Neural progenitor cell (in vitro differentiated cells): ENCODE measurements at regions not wholly inside any gene's neighbourhood (a gene's known extent, or its start where the extent isn't known, plus 50 kb on each side); places are given as distances from the start of the nearest gene placed in this dataset.

ENCODE experiments used
- DNase-seq: peaks from one replicate; pipeline ENCODE4 v3.0.0-alpha.2; 2016; ENCODE audit warnings: low spot score
- H2AFZ ChIP-seq: fragments of 200-600 bp; sonication (generic); replicated peaks from 2 replicates; pipeline ENCODE4 v1.6.1; 2016; ENCODE audit warnings: antibody characterized with exemption
- H3F3A ChIP-seq: fragments of 200-600 bp; sonication (generic); 2 replicates; pipeline ENCODE4 v1.6.1; 2016; ENCODE audit warnings: antibody characterized with exemption, low read depth
- H3K27ac ChIP-seq: fragments of 200-600 bp; sonication (generic); 2 replicates; pipeline ENCODE4 v1.5.1; 2016; ENCODE audit warnings: mild to moderate bottlenecking
- H3K27me3 ChIP-seq: fragments of 200-600 bp; sonication (generic); 2 replicates; pipeline ENCODE4 v1.6.1; 2016; ENCODE audit warnings: mild to moderate bottlenecking, moderate library complexity
- H3K36me3 ChIP-seq: fragments of 200-600 bp; sonication (generic); 2 replicates; pipeline ENCODE4 v1.5.1; 2016
- H3K4me1 ChIP-seq: fragments of 200-600 bp; sonication (generic); 2 replicates; pipeline ENCODE4 v1.6.1; 2016; ENCODE audit warnings: mixed run types
- H3K4me2 ChIP-seq: fragments of 200-600 bp; sonication (generic); 2 replicates; pipeline ENCODE4 v1.6.1; 2016
- H3K4me3 ChIP-seq: fragments of 200-600 bp; sonication (generic); 2 replicates; pipeline ENCODE4 v1.5.1; 2016
- H3K79me2 ChIP-seq: fragments of 200-600 bp; sonication (generic); 2 replicates; pipeline ENCODE4 v1.6.1; 2016; ENCODE audit warnings: low read depth
- H3K9ac ChIP-seq: fragments of 200-600 bp; sonication (generic); 2 replicates; pipeline ENCODE4 v1.6.1; 2016
- H3K9me3 ChIP-seq: fragments of 200-600 bp; sonication (generic); 2 replicates; pipeline ENCODE4 v1.5.1; 2016; ENCODE audit warnings: low read depth
- H4K20me1 ChIP-seq: fragments of 200-600 bp; sonication (generic); 2 replicates; pipeline ENCODE4 v1.6.1; 2016; ENCODE audit warnings: low read depth
- H3K27ac Mint-ChIP-seq: 3 replicates; pipeline ENCODE4 v1.8.0; 2021; ENCODE audit warnings: mixed read lengths
- H3K27me3 Mint-ChIP-seq: 2 replicates; pipeline ENCODE4 v1.8.0; 2022; ENCODE audit warnings: low read depth, mild to moderate bottlenecking, inconsistent platforms, moderate library complexity, mixed read lengths; ENCODE audit not compliant: insufficient read depth
- H3K36me3 Mint-ChIP-seq: 3 replicates; pipeline ENCODE4 v1.8.0; 2021; ENCODE audit warnings: mixed read lengths
- H3K4me1 Mint-ChIP-seq: 3 replicates; pipeline ENCODE4 v1.8.0; 2021; ENCODE audit warnings: mixed read lengths
- H3K4me3 Mint-ChIP-seq: 3 replicates; pipeline ENCODE4 v1.8.0; 2021; ENCODE audit warnings: mild to moderate bottlenecking, moderate library complexity, mixed read lengths
- H3K9me3 Mint-ChIP-seq: 3 replicates; pipeline ENCODE4 v1.8.0; 2020; ENCODE audit warnings: mixed read lengths
- CTCF ChIP-seq: fragments of 200-600 bp; sonication (generic); IDR thresholded peaks from 2 replicates; pipeline ENCODE4 v1.5.1; 2017; ENCODE audit warnings: antibody characterized with exemption, mild to moderate bottlenecking
- EZH2 ChIP-seq: fragments of 200-600 bp; sonication (generic); IDR thresholded peaks from 2 replicates; pipeline ENCODE4 v1.6.1; 2017; ENCODE audit warnings: antibody characterized with exemption, mild to moderate bottlenecking, moderate library complexity
- EZH2phosphoT487 ChIP-seq: fragments of 200-600 bp; sonication (generic); IDR thresholded peaks from 2 replicates; pipeline ENCODE4 v1.6.1; 2017; ENCODE audit warnings: antibody characterized with exemption

- Histone ChIP-seq H3K9ac (no peak overlapping the region), H3K9me3 (no peaks in the 10 kb centered on the region), H3K79me2 (no peaks in the 10 kb centered on the region), H2AFZ (no peak overlapping the region), H3K4me2 (no peak overlapping the region), H3K36me3 (no peaks in the 10 kb centered on the region), H3K4me3 (no peak overlapping the region), H3K4me1 (no peaks in the 10 kb centered on the region), H3F3A (no peaks in the 10 kb centered on the region), H3K27me3 (no peaks in the 10 kb centered on the region), H4K20me1 (no peaks in the 10 kb centered on the region), H3K27ac (no peak overlapping the region)
- TF ChIP-seq EZH2, result no peak
- no peaks in the 10 kb centered on the region for H3K9me3 Mint-ChIP-seq
- no peak for DNase-seq
- no peaks in the 10 kb centered on the region for H3K4me1 Mint-ChIP-seq
- H3K36me3 Mint-ChIP-seq, result no peaks in the 10 kb centered on the region
- no peaks in the 10 kb centered on the region for H3K27me3 Mint-ChIP-seq
- H3K27ac Mint-ChIP-seq, result no peak overlapping the region
- no peak overlapping the region for H3K4me3 Mint-ChIP-seq
Observed at GRCh38 chr14:82778601-82779000, 1244.9 kb upstream of the SEL1L start.

GRCh38 chr14:82779301-82779700, 1245.6 kb upstream of the SEL1L start:
- no peak overlapping the region for H3K4me3 Mint-ChIP-seq

GRCh38 chr14:82785756-82786482, 1252.3 kb upstream of the SEL1L start:
- H3K4me1 ChIP-seq, result no peaks in the 10 kb centered on the region
- H3F3A ChIP-seq, result no peaks in the 10 kb centered on the region
- H3K79me2 ChIP-seq, result no peaks in the 10 kb centered on the region
- H3K4me2 ChIP-seq, result no peak overlapping the region
- TF ChIP-seq EZH2phosphoT487 (no peak), CTCF (no peak), EZH2 (no peak)
- no peaks in the 10 kb centered on the region for H3K36me3 ChIP-seq
- H3K4me3 ChIP-seq, result no peak overlapping the region
- H3K9me3 Mint-ChIP-seq, result peaks cover 4% of the 10 kb centered on the region
- no peak overlapping the region for H3K9ac ChIP-seq
- H2AFZ ChIP-seq, result no peak overlapping the region
- no peak overlapping the region for H3K27ac ChIP-seq
- no peaks in the 10 kb centered on the region for H3K27me3 ChIP-seq
- H3K9me3 ChIP-seq, result no peaks in the 10 kb centered on the region
- no peaks in the 10 kb centered on the region for H4K20me1 ChIP-seq
- peaks cover 2% of the 10 kb centered on the region for H3K27me3 Mint-ChIP-seq
- H3K4me3 Mint-ChIP-seq, result no peak overlapping the region
- no peak overlapping the region for H3K27ac Mint-ChIP-seq
- H3K4me1 Mint-ChIP-seq, result no peaks in the 10 kb centered on the region
- no peaks in the 10 kb centered on the region for H3K36me3 Mint-ChIP-seq
- DNase-seq, result no peak

More at GRCh38 chr14:82779301-82779700, 1245.6 kb upstream of the SEL1L start:
- Histone ChIP-seq H3K9me3 (no peaks in the 10 kb centered on the region), H3K27me3 (no peaks in the 10 kb centered on the region), H3K4me1 (no peaks in the 10 kb centered on the region), H3K9ac (no peak overlapping the region), H2AFZ (no peak overlapping the region), H3K4me3 (no peak overlapping the region), H3F3A (no peaks in the 10 kb centered on the region), H3K4me2 (no peak overlapping the region), H4K20me1 (no peaks in the 10 kb centered on the region), H3K36me3 (no peaks in the 10 kb centered on the region), H3K79me2 (no peaks in the 10 kb centered on the region), H3K27ac (no peak overlapping the region)
- no peaks in the 10 kb centered on the region for H3K4me1 Mint-ChIP-seq
- no peaks in the 10 kb centered on the region for H3K27me3 Mint-ChIP-seq
- TF ChIP-seq EZH2phosphoT487 (no peak), CTCF (no peak), EZH2 (no peak)
- H3K36me3 Mint-ChIP-seq, result no peaks in the 10 kb centered on the region
- no peak for DNase-seq
- no peak overlapping the region for H3K27ac Mint-ChIP-seq
- no peaks in the 10 kb centered on the region for H3K9me3 Mint-ChIP-seq

GRCh38 chr14:82786483-82786880, 1252.8 kb upstream of the SEL1L start:
- Histone ChIP-seq H3K9ac (no peak overlapping the region), H4K20me1 (no peaks in the 10 kb centered on the region), H3K9me3 (no peaks in the 10 kb centered on the region), H3K36me3 (no peaks in the 10 kb centered on the region), H3F3A (no peaks in the 10 kb centered on the region), H3K4me2 (no peak overlapping the region), H3K27me3 (no peaks in the 10 kb centered on the region), H3K4me1 (no peaks in the 10 kb centered on the region), H3K79me2 (no peaks in the 10 kb centered on the region), H3K27ac (no peak overlapping the region), H2AFZ (no peak overlapping the region), H3K4me3 (no peak overlapping the region)
- Mint-ChIP-seq H3K9me3 (peaks cover 4% of the 10 kb centered on the region), H3K36me3 (no peaks in the 10 kb centered on the region), H3K4me3 (no peak overlapping the region), H3K27me3 (peaks cover 2% of the 10 kb centered on the region), H3K27ac (no peak overlapping the region), H3K4me1 (no peaks in the 10 kb centered on the region)
- TF ChIP-seq CTCF (no peak), EZH2 (no peak), EZH2phosphoT487 (no peak)
- DNase-seq, result no peak
